ENCODE measurements at regions not wholly inside any gene's neighbourhood (a gene's known extent, or its start where the extent isn't known, plus 50 kb on each side); places are given as distances from the start of the nearest gene placed in this dataset.

DNA sequence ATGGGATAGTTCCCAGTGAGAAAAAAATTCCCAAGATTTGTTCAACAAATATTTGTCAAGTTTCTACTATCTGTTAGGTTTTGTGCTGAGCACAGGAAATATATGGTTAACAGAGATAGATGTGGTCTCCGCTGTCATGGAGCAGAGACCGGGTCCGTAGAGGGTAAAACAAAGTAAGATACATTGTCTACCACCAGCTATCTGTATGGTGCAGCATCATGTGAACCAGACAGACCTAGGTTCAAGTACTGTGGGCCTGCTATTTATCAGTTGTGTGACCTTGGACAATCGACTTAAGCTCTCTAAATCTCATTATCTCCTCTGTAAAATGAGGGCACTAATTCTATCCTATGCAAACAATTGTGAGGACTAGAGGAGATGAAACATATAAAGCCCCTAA is 109.8 kb downstream of the DUSP10 start:
- H3K27me3 ChIP-seq (ENCODE audit: control insufficient read depth in 2 of 2, insufficient read depth in 2 of 2, low read length in 2 of 2), result no peaks in the 10 kb centered on the region
- DNase-seq (ENCODE audit: low read depth, low spot score) (no peak), FAIRE-seq (no peak)
- no peaks in the 10 kb centered on the region for H3K79me2 ChIP-seq (ENCODE audit: control insufficient read depth, insufficient read depth, low read length)
- no peak overlapping the region for H3K9ac ChIP-seq (replicated peaks; ENCODE audit: extremely low read depth, insufficient read depth, low read length)
- BruUV-seq (replicated peaks), result no TSS peak
- dilution Hi-C loops (cut with MboI; ENCODE audit: extremely low pct_ligation_motif_present, low sequenced_read_pairs), result no loop called here
- H3K4me1 ChIP-seq (ENCODE audit: control insufficient read depth, extremely low read depth, insufficient read depth, low read length), result no peaks in the 10 kb centered on the region
- ChIA-PET CTCF (interaction anchor here (0.9 to 1.0 kb wide), 2 partner anchors 13 to 76 kb away, joined by 3 read pairs; no protein-coding TSS in a partner anchor), POLR2A (no interaction called here)
- H3K4me3 ChIP-seq (replicated peaks in 1 of 3; ENCODE audit: insufficient read depth in 1 of 3, low read depth in 1 of 3, low read length in 3 of 3), result no peak overlapping the region
- H3K4me2 ChIP-seq (ENCODE audit: insufficient read depth, low read length), result no peak overlapping the region
- intact Hi-C loops (cut with micrococcal nuclease), result no loop called here
- H3K27ac ChIP-seq (ENCODE audit: insufficient read depth, low read depth, low read length), result no peak overlapping the region
- H3K36me3 ChIP-seq (ENCODE audit: control insufficient read depth in 2 of 2, extremely low read depth in 1 of 2, insufficient read depth in 2 of 2, low read length in 2 of 2), result no peaks in the 10 kb centered on the region
- no peaks in the 10 kb centered on the region for H4K20me1 ChIP-seq (replicated peaks; ENCODE audit: control insufficient read depth, extremely low read depth, insufficient read depth, low read length)
- TF ChIP-seq POLR2A (IDR thresholded peaks at IDR 0.05; ENCODE audit: low read depth, low read length) (no peak), JUN (IDR thresholded peaks at IDR 0.05; ENCODE audit: borderline replicate concordance, insufficient read depth, insufficient read length, low read depth) (no peak), FOS (IDR thresholded peaks at IDR 0.05; ENCODE audit: borderline replicate concordance, insufficient read depth, low read length) (no peak), MYC (IDR thresholded peaks at IDR 0.05; ENCODE audit: low read depth, low read length) (no peak)
- TF ChIP-seq, protein P1, sequence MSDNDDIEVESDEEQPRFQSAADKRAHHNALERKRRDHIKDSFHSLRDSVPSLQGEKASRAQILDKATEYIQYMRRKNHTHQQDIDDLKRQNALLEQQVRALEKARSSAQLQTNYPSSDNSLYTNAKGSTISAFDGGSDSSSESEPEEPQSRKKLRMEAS (IDR thresholded peaks at IDR 0.05; ENCODE audit: insufficient read depth, insufficient read length), result no peak
- H3K9me1 ChIP-seq (replicated peaks; ENCODE audit: control insufficient read depth, extremely low read depth, insufficient read depth, low read length), result no peaks in the 10 kb centered on the region
- H3K9me3 ChIP-seq (replicated peaks; ENCODE audit: control insufficient read depth, insufficient read depth, low read length), result no peaks in the 10 kb centered on the region
- H2AFZ ChIP-seq (ENCODE audit: low read depth, low read length), result no peak overlapping the region

GRCh38 chr1:221633841-221634409 is 108.0 kb downstream of the DUSP10 start:
- Histone ChIP-seq H3K4me1 (ENCODE audit: control insufficient read depth, extremely low read depth, insufficient read depth, low read length) (no peaks in the 10 kb centered on the region), H3K9me1 (replicated peaks; ENCODE audit: control insufficient read depth, extremely low read depth, insufficient read depth, low read length) (peaks cover 1% of the 10 kb centered on the region), H3K4me3 (replicated peaks in 1 of 3; ENCODE audit: insufficient read depth in 1 of 3, low read depth in 1 of 3, low read length in 3 of 3) (no peak overlapping the region), H3K27ac (ENCODE audit: insufficient read depth, low read depth, low read length) (no peak overlapping the region), H2AFZ (ENCODE audit: low read depth, low read length) (no peak overlapping the region), H3K27me3 (ENCODE audit: control insufficient read depth in 2 of 2, insufficient read depth in 2 of 2, low read length in 2 of 2) (no peaks in the 10 kb centered on the region), H3K79me2 (ENCODE audit: control insufficient read depth, insufficient read depth, low read length) (no peaks in the 10 kb centered on the region), H4K20me1 (replicated peaks; ENCODE audit: control insufficient read depth, extremely low read depth, insufficient read depth, low read length) (no peaks in the 10 kb centered on the region), H3K9ac (replicated peaks; ENCODE audit: extremely low read depth, insufficient read depth, low read length) (no peak overlapping the region), H3K36me3 (ENCODE audit: control insufficient read depth in 2 of 2, extremely low read depth in 1 of 2, insufficient read depth in 2 of 2, low read length in 2 of 2) (no peaks in the 10 kb centered on the region), H3K9me3 (replicated peaks; ENCODE audit: control insufficient read depth, insufficient read depth, low read length) (no peaks in the 10 kb centered on the region), H3K4me2 (ENCODE audit: insufficient read depth, low read length) (no peak overlapping the region)
- no TSS peak for BruUV-seq (replicated peaks)
- CTCF ChIA-PET, result interaction anchor here (0.5 kb wide), 1 partner anchor 61 kb away, joined by 3 read pairs; no protein-coding TSS in a partner anchor
- dilution Hi-C loops (cut with MboI; ENCODE audit: extremely low pct_ligation_motif_present, low sequenced_read_pairs), result no loop called here
- POLR2A ChIA-PET, result no interaction called here
- FAIRE-seq (no peak), DNase-seq (ENCODE audit: low read depth, low spot score) (no peak)
- TF ChIP-seq JUN (IDR thresholded peaks at IDR 0.05; ENCODE audit: borderline replicate concordance, insufficient read depth, insufficient read length, low read depth) (no peak), GATA2 (IDR thresholded peaks at IDR 0.05; ENCODE audit: insufficient read depth, insufficient read length, low read depth, low read length) (no peak)
- TF ChIP-seq, protein P2, sequence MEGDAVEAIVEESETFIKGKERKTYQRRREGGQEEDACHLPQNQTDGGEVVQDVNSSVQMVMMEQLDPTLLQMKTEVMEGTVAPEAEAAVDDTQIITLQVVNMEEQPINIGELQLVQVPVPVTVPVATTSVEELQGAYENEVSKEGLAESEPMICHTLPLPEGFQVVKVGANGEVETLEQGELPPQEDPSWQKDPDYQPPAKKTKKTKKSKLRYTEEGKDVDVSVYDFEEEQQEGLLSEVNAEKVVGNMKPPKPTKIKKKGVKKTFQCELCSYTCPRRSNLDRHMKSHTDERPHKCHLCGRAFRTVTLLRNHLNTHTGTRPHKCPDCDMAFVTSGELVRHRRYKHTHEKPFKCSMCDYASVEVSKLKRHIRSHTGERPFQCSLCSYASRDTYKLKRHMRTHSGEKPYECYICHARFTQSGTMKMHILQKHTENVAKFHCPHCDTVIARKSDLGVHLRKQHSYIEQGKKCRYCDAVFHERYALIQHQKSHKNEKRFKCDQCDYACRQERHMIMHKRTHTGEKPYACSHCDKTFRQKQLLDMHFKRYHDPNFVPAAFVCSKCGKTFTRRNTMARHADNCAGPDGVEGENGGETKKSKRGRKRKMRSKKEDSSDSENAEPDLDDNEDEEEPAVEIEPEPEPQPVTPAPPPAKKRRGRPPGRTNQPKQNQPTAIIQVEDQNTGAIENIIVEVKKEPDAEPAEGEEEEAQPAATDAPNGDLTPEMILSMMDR (IDR thresholded peaks at IDR 0.05; ENCODE audit: extremely low read depth in 1 of 2, insufficient read depth in 1 of 2, low read depth in 1 of 2, low read length in 2 of 2), result no peak
- intact Hi-C loops (cut with micrococcal nuclease), result no loop called here
